ENCODE measurements at regions not wholly inside any gene's neighbourhood (a gene's known extent, or its start where the extent isn't known, plus 50 kb on each side); places are given as distances from the start of the nearest gene placed in this dataset.

GRCh38 chr13:40389081-40389641 lies 277.3 kb downstream of the FOXO1 start:
- ChIA-PET POLR2A (no interaction called here), CTCF (interaction anchor here (0.9 kb wide), 1 partner anchor 9 kb away, joined by 3 read pairs; no protein-coding TSS in a partner anchor)
- TF ChIP-seq CTCF (IDR thresholded peaks at IDR 0.05; ENCODE audit: insufficient read depth, low read depth, low read length): no peak
- Histone ChIP-seq H3K27me3 (ENCODE audit: control insufficient read depth, insufficient read depth, low read length) (no peaks in the 10 kb centered on the region), H3K4me3 (ENCODE audit: low read depth, low read length) (no peak overlapping the region), H3K36me3 (ENCODE audit: control insufficient read depth, insufficient read depth, low read length) (no peaks in the 10 kb centered on the region)
- no peak for DNase-seq (ENCODE audit: low read depth)

GRCh38 chr13:40390401-40390916 lies 276.0 kb downstream of the FOXO1 start:
- ChIA-PET CTCF (no interaction called here), POLR2A (no interaction called here)
- H3K27me3 ChIP-seq (ENCODE audit: control insufficient read depth, insufficient read depth, low read length): no peaks in the 10 kb centered on the region
- no peak overlapping the region for H3K4me3 ChIP-seq (ENCODE audit: low read depth, low read length)
- no peak for DNase-seq (ENCODE audit: low read depth)
- TF ChIP-seq CTCF (IDR thresholded peaks at IDR 0.05; ENCODE audit: insufficient read depth, low read depth, low read length): no peak
- H3K36me3 ChIP-seq (ENCODE audit: control insufficient read depth, insufficient read depth, low read length): no peaks in the 10 kb centered on the region

- H3K36me3 ChIP-seq (ENCODE audit: control insufficient read depth, insufficient read depth, low read length): no peaks in the 10 kb centered on the region
- H3K4me3 ChIP-seq (ENCODE audit: low read depth, low read length): no peak overlapping the region
- TF ChIP-seq CTCF (IDR thresholded peaks at IDR 0.05; ENCODE audit: insufficient read depth, low read depth, low read length): no peak
- H3K27me3 ChIP-seq (ENCODE audit: control insufficient read depth, insufficient read depth, low read length): no peaks in the 10 kb centered on the region
- DNase-seq (ENCODE audit: low read depth): no peak
- ChIA-PET CTCF (no interaction called here), POLR2A (no interaction called here)
Measured at GRCh38 chr13:40391788-40392187, 274.7 kb downstream of the FOXO1 start.

GRCh38 chr13:40394304-40394985 lies 272.0 kb downstream of the FOXO1 start:
- TF ChIP-seq CTCF (IDR thresholded peaks at IDR 0.05; ENCODE audit: insufficient read depth, low read depth, low read length): no peak
- ChIA-PET POLR2A (no interaction called here), CTCF (no interaction called here)
- no peak for DNase-seq (ENCODE audit: low read depth)
- Histone ChIP-seq H3K27me3 (ENCODE audit: control insufficient read depth, insufficient read depth, low read length) (no peaks in the 10 kb centered on the region), H3K36me3 (ENCODE audit: control insufficient read depth, insufficient read depth, low read length) (no peaks in the 10 kb centered on the region), H3K4me3 (ENCODE audit: low read depth, low read length) (no peak overlapping the region)

GRCh38 chr13:40398065-40398464 lies 268.4 kb downstream of the FOXO1 start:
- CTCF ChIA-PET: no interaction called here
- Histone ChIP-seq H3K36me3 (ENCODE audit: control insufficient read depth, insufficient read depth, low read length) (no peaks in the 10 kb centered on the region), H3K4me3 (ENCODE audit: low read depth, low read length) (no peak overlapping the region), H3K27me3 (ENCODE audit: control insufficient read depth, insufficient read depth, low read length) (no peaks in the 10 kb centered on the region)
- no peak for TF ChIP-seq CTCF (IDR thresholded peaks at IDR 0.05; ENCODE audit: insufficient read depth, low read depth, low read length)
- no peak for DNase-seq (ENCODE audit: low read depth)
- POLR2A ChIA-PET: no interaction called here
